ENCODE measurements at regions not wholly inside any gene's neighbourhood (a gene's known extent, or its start where the extent isn't known, plus 50 kb on each side); places are given as distances from the start of the nearest gene placed in this dataset.

DNA sequence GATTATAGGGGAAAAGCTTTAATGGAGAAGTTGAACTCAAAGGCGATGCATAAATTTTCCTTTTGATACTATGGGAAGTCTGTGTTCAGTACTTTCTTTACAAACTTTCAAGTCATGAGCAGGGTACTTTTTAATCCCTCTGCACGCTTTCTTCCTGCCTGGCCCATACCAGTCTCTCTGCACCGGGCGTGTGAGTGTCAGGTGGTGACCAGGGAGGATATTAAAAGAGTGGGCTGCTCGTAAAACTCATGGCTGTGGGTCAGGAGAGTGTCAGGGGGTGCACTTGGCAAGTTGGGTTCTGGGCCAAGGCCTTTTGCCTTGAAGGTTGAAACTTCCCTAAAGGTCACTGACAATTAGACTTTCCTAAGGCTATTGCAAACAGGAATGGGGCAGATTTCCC, 367.8 kb downstream of the GPD2 start:
- Histone ChIP-seq H3K27ac (ENCODE audit: low read depth, low read length) (no peak overlapping the region), H3K9ac (ENCODE audit: low read length) (no peak overlapping the region), H3K36me3 (ENCODE audit: insufficient read depth, low read length) (no peaks in the 10 kb centered on the region), H3K27me3 (ENCODE audit: control insufficient read depth in 1 of 2, insufficient read depth in 2 of 2, low read length in 2 of 2) (no peaks in the 10 kb centered on the region), H3K9me3 (ENCODE audit: low read length) (no peaks in the 10 kb centered on the region), H3K4me1 (ENCODE audit: insufficient read depth, low read length) (no peaks in the 10 kb centered on the region), H3K4me3 (ENCODE audit: low read depth in 1 of 2, low read length in 2 of 2) (no peak overlapping the region)

DNA sequence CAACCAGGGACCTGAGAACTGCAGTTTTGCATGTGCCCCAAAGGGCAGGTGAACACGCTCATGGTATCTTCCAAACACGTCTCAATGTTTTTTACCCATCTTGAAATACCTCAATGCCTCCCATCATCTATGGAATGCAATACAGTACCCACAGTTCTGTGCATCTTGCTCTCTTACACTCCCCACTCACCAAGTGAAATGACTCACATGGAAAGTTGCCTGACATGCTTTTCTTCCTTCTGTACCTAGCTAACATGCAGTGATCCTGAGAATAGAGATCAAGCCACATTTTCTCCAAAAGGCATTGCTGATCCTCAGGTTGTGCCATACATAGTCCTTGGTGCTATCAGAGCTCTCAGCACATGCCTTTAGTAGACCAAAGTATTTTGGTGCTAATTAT, 373.9 kb downstream of the GPD2 start:
- H3K27me3 ChIP-seq (ENCODE audit: control insufficient read depth in 1 of 2, insufficient read depth in 2 of 2, low read length in 2 of 2): no peaks in the 10 kb centered on the region
- no peaks in the 10 kb centered on the region for H3K4me1 ChIP-seq (ENCODE audit: insufficient read depth, low read length)
- no peak overlapping the region for H3K4me3 ChIP-seq (ENCODE audit: low read depth in 1 of 2, low read length in 2 of 2)
- no peaks in the 10 kb centered on the region for H3K9me3 ChIP-seq (ENCODE audit: low read length)
- no peak overlapping the region for H3K27ac ChIP-seq (ENCODE audit: low read depth, low read length)
- no peak overlapping the region for H3K9ac ChIP-seq (ENCODE audit: low read length)
- no peaks in the 10 kb centered on the region for H3K36me3 ChIP-seq (ENCODE audit: insufficient read depth, low read length)

DNA sequence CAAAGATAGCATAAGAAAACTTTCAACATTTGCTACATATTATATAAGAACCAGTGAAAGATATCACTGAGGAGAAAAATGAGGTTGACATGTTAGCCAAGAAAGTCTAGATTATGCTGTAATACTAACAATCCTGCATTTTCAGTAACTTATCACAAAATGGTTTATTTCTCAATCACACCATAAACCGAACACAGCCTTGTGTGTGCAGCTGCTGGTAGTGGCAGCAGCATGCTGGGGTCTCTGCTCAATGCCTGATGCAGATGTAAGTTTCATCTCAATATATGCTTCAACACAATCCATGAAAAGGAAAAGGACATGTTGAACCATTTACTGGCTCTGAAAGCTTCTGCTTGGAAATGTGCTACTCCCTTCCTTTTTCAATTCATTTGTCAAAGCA, 376.3 kb downstream of the GPD2 start:
- Histone ChIP-seq H3K4me3 (ENCODE audit: low read depth in 1 of 2, low read length in 2 of 2) (no peak overlapping the region), H3K9ac (ENCODE audit: low read length) (no peak overlapping the region), H3K4me1 (ENCODE audit: insufficient read depth, low read length) (no peaks in the 10 kb centered on the region), H3K27ac (ENCODE audit: low read depth, low read length) (no peak overlapping the region), H3K9me3 (ENCODE audit: low read length) (no peaks in the 10 kb centered on the region), H3K27me3 (ENCODE audit: control insufficient read depth in 1 of 2, insufficient read depth in 2 of 2, low read length in 2 of 2) (no peaks in the 10 kb centered on the region), H3K36me3 (ENCODE audit: insufficient read depth, low read length) (no peaks in the 10 kb centered on the region)

DNA sequence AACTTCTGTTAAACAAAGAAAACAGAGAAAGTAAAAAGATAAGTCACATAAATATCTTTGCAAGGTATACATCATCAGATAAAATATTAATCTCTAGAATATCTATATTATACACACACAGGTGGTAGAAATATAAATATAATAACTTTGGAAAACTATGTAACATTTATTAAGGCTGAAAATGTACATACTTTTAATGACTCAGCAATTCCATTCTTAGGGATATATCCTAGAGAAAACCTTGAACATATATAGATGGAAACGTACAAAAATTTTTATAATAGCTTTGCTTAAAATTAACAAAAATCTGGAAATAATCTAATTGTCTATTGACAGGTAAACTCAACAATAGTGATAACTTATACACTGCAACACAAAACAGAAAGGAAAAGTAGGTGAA, 381.3 kb downstream of the GPD2 start:
- Histone ChIP-seq H3K27ac (ENCODE audit: low read depth, low read length) (no peak overlapping the region), H3K9ac (ENCODE audit: low read length) (no peak overlapping the region), H3K4me3 (ENCODE audit: low read depth in 1 of 2, low read length in 2 of 2) (no peak overlapping the region), H3K4me1 (ENCODE audit: insufficient read depth, low read length) (no peaks in the 10 kb centered on the region), H3K9me3 (ENCODE audit: low read length) (no peaks in the 10 kb centered on the region), H3K36me3 (ENCODE audit: insufficient read depth, low read length) (no peaks in the 10 kb centered on the region), H3K27me3 (ENCODE audit: control insufficient read depth in 1 of 2, insufficient read depth in 2 of 2, low read length in 2 of 2) (no peaks in the 10 kb centered on the region)

DNA sequence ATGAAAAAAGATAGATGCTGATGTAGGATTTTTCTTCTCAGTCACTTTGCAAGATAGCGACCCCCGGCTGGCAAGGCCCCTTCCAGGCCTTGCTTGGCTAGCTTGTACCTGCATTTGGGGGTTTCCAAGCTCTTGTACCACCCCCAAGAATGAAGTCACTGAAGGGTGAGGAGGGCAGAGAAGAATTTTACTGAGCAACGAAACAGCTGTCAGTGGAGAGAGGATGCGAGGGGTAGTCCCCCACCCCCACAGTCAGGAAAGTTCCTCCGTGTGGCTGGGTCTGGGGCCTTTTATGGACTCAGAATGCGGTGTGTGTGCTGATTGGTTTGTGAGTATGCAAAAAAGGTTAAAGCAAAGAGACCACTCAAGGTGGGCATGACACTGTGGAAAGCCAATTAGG, 382.0 kb downstream of the GPD2 start:
- no peak overlapping the region for H3K4me3 ChIP-seq (ENCODE audit: low read depth in 1 of 2, low read length in 2 of 2)
- no peaks in the 10 kb centered on the region for H3K36me3 ChIP-seq (ENCODE audit: insufficient read depth, low read length)
- no peaks in the 10 kb centered on the region for H3K4me1 ChIP-seq (ENCODE audit: insufficient read depth, low read length)
- H3K27ac ChIP-seq (ENCODE audit: low read depth, low read length): no peak overlapping the region
- no peaks in the 10 kb centered on the region for H3K27me3 ChIP-seq (ENCODE audit: control insufficient read depth in 1 of 2, insufficient read depth in 2 of 2, low read length in 2 of 2)
- no peaks in the 10 kb centered on the region for H3K9me3 ChIP-seq (ENCODE audit: low read length)
- H3K9ac ChIP-seq (ENCODE audit: low read length): no peak overlapping the region

DNA sequence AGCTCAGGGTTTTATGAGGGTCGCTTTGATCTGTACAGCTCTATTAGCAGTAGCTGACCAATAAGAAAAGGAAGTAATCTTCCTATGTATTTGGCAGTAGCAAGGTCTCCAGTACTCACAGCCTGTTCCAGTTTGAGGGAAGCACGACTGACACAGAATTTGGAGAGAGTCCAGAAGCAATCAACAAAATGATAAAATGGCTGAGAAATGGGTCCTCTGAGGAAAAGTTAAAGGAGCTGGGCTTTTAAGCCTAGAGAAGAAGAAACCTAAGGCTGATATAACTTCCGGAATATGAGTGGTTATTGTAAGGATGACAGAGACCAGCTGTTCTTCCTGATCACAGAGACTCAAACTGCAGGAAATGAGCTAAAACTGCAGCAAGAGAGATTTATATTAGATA, 382.8 kb downstream of the GPD2 start:
- H3K27me3 ChIP-seq (ENCODE audit: control insufficient read depth in 1 of 2, insufficient read depth in 2 of 2, low read length in 2 of 2): no peaks in the 10 kb centered on the region
- no peaks in the 10 kb centered on the region for H3K9me3 ChIP-seq (ENCODE audit: low read length)
- no peak overlapping the region for H3K9ac ChIP-seq (ENCODE audit: low read length)
- H3K4me1 ChIP-seq (ENCODE audit: insufficient read depth, low read length): no peaks in the 10 kb centered on the region
- no peak overlapping the region for H3K27ac ChIP-seq (ENCODE audit: low read depth, low read length)
- H3K4me3 ChIP-seq (ENCODE audit: low read depth in 1 of 2, low read length in 2 of 2): no peak overlapping the region
- H3K36me3 ChIP-seq (ENCODE audit: insufficient read depth, low read length): no peaks in the 10 kb centered on the region

DNA sequence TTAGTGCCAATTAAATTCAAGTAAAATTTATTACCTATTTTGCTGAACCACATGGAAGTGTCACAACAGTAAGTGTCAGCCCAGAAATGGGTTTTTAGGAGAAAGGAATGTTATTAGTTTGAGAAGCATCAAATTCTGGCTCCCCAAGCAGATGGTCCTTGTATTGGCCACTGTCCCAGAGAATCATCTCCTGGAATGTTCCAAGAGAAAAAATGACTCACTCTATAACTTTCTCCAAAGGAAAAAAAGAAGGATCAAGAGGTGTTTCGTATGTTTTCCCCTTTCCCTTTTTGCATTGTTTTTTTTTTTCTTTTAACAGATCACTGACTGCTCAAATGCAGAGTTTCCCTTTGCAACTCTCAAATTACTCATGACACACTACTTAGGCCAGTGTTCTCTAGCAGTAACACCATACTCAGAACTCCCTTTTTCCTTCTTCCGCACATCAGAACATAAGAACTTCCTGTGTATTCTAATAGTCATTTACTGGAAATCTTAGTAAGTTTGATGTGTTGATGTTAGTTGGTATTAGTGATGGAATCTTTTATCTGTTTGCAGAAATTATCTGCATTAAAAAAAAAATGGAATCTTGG, 390.3 kb downstream of the GPD2 start:
- Histone ChIP-seq H3K9me3 (ENCODE audit: low read length) (no peaks in the 10 kb centered on the region), H3K4me1 (ENCODE audit: insufficient read depth, low read length) (peaks cover 10% of the 10 kb centered on the region), H3K27ac (ENCODE audit: low read depth, low read length) (no peak overlapping the region), H3K9ac (ENCODE audit: low read length) (no peak overlapping the region), H3K4me3 (ENCODE audit: low read depth in 1 of 2, low read length in 2 of 2) (no peak overlapping the region), H3K27me3 (ENCODE audit: control insufficient read depth in 1 of 2, insufficient read depth in 2 of 2, low read length in 2 of 2) (no peaks in the 10 kb centered on the region), H3K36me3 (ENCODE audit: insufficient read depth, low read length) (no peaks in the 10 kb centered on the region)

DNA sequence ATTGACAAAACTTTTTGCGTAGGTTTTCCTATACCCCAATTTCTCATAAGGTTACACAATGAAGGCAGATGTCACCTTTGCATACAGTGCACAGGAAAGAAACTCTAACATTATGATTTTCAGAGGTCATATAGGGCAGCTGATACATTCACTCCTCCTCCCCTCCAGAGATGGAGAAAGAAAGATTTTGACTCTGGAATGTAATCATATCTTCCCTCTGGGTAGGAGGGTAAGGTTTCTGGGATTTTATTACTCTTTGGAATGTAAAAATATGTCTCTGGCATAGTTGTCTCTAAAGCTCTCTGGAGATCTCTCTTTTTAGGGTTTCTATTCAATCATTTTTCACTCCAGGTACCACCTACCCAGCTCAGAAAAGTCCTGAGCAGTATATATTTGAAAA, 398.3 kb downstream of the GPD2 start:
- no peaks in the 10 kb centered on the region for H3K9me3 ChIP-seq (ENCODE audit: low read length)
- no peak overlapping the region for H3K9ac ChIP-seq (ENCODE audit: low read length)
- no peaks in the 10 kb centered on the region for H3K27me3 ChIP-seq (ENCODE audit: control insufficient read depth in 1 of 2, insufficient read depth in 2 of 2, low read length in 2 of 2)

DNA sequence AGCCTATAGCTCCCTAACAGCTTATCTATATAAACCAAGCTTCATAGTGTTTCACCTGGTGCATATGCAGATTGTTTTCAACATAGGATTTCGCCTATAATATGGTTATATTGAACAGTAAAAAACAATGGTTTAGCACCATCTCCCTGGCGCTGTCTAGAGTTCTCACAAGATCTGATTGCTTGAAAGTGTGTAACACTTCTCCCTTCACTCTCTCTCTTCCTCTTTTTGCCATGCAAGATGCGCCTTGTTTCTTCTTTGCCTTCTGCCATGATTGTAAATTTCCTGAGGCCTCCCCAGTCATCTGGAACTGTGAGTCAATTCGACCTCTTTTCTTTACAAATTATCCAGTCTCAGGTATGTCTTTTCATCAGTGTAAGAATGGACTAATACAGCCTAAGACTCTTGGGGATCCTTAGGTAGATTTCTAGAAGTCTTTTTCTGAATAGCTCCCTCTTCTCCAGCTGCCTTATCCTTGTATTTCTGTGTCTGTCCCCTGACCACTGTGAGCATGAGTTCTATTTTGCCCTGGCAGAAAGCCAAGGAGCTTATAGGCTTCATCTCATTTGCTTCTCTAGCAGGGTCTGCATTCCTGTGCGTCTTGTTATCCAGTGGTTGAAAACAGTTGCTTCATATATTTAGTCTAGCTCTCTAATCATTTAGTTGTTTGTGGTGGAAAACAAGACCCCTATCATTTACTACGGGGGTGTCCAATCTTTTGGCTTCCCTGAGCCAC, 401.6 kb downstream of the GPD2 start:
- H3K36me3 ChIP-seq (ENCODE audit: insufficient read depth, low read length): no peaks in the 10 kb centered on the region
- no peak overlapping the region for H3K4me3 ChIP-seq (ENCODE audit: low read depth in 1 of 2, low read length in 2 of 2)
- no peaks in the 10 kb centered on the region for H3K9me3 ChIP-seq (ENCODE audit: low read length)
- no peak overlapping the region for H3K27ac ChIP-seq (ENCODE audit: low read depth, low read length)
- H3K9ac ChIP-seq (ENCODE audit: low read length): no peak overlapping the region
- H3K4me1 ChIP-seq (ENCODE audit: insufficient read depth, low read length): no peaks in the 10 kb centered on the region
- no peaks in the 10 kb centered on the region for H3K27me3 ChIP-seq (ENCODE audit: control insufficient read depth in 1 of 2, insufficient read depth in 2 of 2, low read length in 2 of 2)

More for the DNA sequence above, 398.3 kb downstream of the GPD2 start:
- Histone ChIP-seq H3K4me1 (ENCODE audit: insufficient read depth, low read length) (no peaks in the 10 kb centered on the region), H3K4me3 (ENCODE audit: low read depth in 1 of 2, low read length in 2 of 2) (no peak overlapping the region), H3K27ac (ENCODE audit: low read depth, low read length) (no peak overlapping the region), H3K36me3 (ENCODE audit: insufficient read depth, low read length) (no peaks in the 10 kb centered on the region)

DNA sequence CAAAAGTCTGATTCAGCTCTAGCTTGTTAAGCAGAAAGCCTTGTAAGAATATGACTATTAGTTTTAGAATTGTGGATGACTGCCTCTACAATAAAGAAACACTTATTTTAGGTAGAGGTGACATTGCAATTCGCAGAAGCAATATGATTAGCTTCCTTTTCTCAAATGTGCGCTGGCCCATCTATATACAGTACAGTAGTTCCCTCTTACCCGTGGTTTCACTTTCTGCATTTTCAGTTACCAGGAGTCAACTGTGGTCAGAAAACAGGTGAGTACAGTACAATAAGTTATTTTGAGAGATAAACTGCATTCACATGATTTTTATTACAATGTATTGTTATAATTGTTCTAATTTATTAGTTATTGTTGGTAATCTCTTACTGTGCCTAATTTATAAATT, 405.1 kb downstream of the GPD2 start:
- Histone ChIP-seq H3K36me3 (ENCODE audit: insufficient read depth, low read length) (no peaks in the 10 kb centered on the region), H3K27me3 (ENCODE audit: control insufficient read depth in 1 of 2, insufficient read depth in 2 of 2, low read length in 2 of 2) (no peaks in the 10 kb centered on the region), H3K9me3 (ENCODE audit: low read length) (no peaks in the 10 kb centered on the region), H3K4me3 (ENCODE audit: low read depth in 1 of 2, low read length in 2 of 2) (no peak overlapping the region), H3K27ac (ENCODE audit: low read depth, low read length) (no peak overlapping the region), H3K4me1 (ENCODE audit: insufficient read depth, low read length) (no peaks in the 10 kb centered on the region), H3K9ac (ENCODE audit: low read length) (no peak overlapping the region)

DNA sequence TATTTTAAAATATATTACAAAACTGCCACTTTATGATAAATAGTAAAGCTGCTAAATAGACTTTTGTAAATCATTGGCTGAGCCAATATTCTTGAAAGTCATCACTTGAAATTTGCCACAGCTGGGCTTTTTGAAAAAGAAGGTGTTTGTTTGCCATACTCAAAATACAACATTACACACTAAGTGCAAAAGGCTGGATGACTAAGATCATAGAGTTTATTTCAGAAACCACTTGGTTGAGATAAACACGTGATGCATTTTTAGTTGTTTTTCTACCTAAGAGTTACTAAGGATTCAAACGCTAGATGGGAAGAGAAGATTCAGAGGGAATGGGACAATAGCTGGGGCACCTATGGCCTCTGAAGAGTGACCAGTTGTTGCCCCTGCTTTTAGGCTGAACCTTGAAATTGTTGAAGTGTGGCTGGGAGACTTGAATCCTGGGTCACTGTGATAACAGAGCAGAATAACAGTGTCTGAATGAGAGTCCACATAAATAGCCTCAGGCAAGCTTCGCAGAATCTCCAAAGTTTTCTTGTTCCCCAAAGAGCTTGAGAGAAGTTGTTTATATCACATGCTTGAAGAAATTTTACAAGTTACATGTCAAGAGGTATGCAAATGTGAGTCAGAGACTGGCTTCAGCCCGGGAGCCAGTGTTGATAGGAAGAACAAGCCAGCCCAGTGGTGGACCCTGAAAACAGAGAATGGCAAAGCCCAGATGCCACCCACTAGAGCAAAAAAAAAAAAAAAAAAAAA, 409.8 kb downstream of the GPD2 start:
- Histone ChIP-seq H3K27me3 (ENCODE audit: control insufficient read depth in 1 of 2, insufficient read depth in 2 of 2, low read length in 2 of 2) (no peaks in the 10 kb centered on the region), H3K4me3 (ENCODE audit: low read depth in 1 of 2, low read length in 2 of 2) (no peak overlapping the region), H3K4me1 (ENCODE audit: insufficient read depth, low read length) (no peaks in the 10 kb centered on the region), H3K9me3 (ENCODE audit: low read length) (no peaks in the 10 kb centered on the region), H3K9ac (ENCODE audit: low read length) (no peak overlapping the region), H3K36me3 (ENCODE audit: insufficient read depth, low read length) (no peaks in the 10 kb centered on the region), H3K27ac (ENCODE audit: low read depth, low read length) (no peak overlapping the region)
